Right forelimb (tissue), 1 donor: ENCODE measurements at regions not wholly inside any gene's neighbourhood (a gene's known extent, or its start where the extent isn't known, plus 50 kb on each side); places are given as distances from the start of the nearest gene placed in this dataset.
"Not testable (repeated sequence)": the region's sequence is repeated elsewhere in the genome, so short reads cannot be mapped to it uniquely, and the experiment has no call there.

ENCODE experiments used
- DNase-seq: peaks from one replicate; pipeline ENCODE4 v3.0.0-alpha.2; 2018

DNA sequence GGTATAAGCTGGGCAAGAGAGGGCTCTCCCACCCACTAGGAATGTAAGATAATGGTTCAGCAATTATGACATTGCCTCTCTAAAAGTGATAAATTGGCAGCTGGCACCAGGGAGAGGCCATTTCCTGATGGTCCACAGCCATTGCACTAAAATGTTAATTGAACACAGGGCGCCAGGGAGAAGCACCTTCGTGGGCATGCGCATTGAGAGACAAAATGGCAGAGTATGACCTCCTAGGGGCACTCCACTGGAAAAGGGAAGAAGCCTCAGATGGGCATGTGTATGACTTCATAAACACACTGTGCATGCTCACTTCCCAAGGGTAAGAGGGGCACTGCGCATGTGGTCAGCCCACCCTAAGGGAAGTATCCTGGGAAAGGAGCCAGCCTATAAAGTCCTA is 419.2 kb downstream of the AGTPBP1 start:
- DNase-seq, result no peak

DNA sequence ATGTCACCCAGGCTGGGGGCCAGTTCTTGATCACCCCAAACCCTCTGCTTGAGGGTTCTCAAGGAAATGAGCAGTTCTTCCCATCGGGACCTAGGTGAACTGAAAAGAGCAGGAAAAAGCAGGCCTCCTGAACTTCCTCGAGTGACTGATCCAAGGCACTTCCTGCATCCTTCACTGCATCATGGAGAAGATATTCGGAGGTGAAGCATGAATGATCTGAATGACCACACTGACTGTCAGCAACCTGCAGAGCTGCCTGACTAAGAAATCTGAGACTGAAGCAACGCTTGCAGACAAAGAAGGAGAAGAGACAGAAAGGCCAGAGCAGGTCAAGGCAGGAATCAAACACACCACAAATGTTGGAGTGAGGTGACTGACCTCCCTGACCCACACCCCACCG is 420.2 kb downstream of the AGTPBP1 start:
- DNase-seq, result no peak

DNA sequence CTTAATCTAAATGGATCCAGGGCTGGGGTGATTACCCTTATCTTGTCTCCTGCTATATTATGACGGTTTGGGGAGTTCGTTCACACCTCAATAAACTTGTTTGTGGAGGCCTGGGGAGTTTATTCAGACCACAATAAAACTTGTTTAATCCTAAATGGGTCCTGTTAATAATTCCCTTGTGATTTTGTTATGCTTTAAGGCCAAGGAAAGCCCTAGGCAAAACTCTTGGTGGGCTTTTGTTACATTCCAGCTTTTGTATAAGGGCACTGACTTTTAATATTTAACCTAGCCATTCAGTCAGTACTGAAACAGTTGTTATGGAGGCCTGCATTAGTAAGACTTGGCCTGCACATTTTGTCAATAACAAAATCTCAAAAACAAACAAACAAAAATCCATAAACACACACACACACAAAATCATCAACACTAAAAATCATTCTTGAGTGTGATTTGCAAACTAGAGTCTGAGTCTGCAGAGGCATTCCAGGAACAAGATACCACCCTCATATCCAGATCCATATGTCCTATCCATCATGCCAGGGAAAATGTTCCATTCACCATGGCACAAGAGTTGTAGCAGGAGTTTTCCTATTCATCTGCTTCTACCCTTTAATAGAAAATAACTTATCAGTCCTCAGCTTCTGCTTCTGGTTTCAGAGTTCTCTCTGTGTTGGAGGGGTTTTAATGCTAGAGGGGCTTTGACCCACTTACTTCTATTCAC is 421.7 kb downstream of the AGTPBP1 start:
- no peak for DNase-seq

DNA sequence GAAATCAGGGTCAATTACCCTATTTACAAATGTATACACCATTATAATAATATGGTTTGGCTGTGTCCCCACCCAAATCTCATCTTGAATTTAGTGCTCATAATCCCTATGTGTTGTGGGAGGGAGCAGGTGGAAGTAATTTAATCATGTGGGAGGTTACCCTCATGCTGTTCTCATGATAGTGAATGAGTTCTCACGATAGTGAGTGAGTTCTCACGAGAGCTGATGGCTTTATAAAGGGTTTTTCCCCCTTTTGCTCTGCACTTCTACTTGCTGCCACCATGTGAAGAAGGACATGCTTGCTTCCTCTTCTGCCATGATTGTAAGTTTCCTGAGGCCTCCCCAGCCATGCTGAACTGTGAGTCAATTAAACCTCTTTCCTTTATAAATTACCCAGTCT is 426.2 kb downstream of the AGTPBP1 start:
- not testable (repeated sequence) for DNase-seq

DNA sequence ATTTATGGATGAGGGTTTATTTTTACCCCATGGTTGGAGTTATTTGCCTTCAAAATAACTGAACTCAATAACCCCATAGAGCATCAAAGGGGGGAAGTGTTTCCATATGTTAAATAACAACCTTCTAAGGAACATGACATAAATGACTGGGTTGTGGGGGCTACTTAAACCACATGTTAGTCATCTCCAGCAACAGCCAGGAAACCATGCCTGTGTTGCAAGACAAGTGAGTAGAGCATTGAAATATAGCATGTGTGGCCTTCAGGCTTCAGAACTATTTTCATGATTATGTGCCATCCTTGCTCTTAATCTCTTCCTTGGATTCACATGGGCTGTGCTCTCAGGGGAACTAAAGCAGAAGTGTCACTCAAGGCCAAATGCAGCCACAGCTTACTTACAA is 431.2 kb downstream of the AGTPBP1 start:
- DNase-seq, result no peak

DNA sequence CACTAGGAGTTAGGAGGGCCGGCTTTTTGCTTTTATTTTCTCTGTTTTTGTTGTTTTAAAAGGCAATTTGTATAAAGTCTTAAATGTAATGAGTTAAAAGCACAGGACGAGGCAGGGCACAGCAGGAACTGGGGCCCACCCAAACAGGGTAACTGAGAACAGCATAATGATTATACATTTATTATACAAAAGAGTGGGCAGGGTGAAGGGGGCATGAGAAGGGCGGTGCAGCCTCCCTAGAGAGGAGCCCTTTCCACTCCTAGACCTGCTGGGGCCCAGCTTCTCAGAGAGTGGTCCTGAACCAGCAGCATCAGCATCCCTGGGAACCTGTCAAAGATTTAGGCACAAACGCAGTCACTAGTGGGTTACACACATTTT is 438.0 kb downstream of the AGTPBP1 start:
- no peak for DNase-seq

DNA sequence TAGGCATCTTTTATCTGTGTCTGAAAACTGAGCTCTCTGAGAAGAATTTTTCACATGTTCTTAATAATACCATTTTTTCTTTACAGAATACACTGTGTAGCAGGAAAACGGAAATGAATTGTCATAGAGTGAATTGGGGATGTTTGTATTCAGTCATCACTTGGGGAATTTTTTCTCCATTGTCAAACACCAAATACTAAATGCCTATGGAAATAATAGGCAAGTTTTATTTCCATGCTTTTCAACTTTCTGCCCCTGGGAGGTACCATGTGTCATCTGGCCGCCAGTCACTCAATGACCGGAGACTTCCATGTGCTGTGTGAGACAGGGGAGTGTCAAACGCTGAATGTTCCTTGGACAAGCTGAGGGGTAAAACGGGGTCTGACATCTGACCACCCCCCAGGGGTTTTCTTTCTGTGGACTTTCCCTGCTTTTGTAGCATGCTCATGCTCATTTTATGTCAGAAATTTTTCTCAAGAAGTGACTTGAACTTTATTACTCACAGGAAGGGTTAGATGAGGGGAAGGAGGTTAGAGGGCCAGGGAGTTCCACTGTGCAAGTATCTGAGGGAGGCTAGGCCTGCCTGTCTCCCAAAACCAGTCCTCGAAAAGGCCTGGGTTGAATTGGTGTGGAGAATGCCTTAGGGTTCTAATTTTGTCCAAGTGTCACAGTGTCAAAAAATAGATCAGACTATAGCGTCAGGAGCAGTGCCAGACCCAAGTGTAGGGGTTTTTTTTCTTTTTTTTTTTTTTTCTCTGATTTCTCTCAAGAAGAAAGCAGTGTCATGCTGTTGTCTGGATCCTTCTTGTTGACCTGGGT is 438.6 kb downstream of the AGTPBP1 start:
- no peak for DNase-seq

DNA sequence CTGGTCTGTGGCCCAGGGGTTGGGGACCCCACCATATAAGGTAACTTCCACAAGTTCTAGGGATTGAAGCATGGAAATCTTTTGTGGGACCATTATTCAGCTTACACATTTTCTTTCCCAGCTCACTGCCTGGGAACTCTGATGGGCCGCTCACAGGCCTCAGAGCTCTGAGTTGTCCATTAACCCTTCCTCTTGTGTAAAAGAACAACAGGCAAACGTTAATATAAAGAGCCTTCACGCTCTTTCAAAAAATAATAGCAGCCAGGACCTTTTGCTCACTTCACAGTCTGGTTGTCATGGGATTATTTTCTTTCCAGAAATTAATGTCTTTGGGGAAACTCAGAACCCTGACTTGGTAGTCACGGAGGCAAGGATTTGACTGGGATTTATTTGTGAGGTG is 443.3 kb downstream of the AGTPBP1 start:
- no peak for DNase-seq

DNA sequence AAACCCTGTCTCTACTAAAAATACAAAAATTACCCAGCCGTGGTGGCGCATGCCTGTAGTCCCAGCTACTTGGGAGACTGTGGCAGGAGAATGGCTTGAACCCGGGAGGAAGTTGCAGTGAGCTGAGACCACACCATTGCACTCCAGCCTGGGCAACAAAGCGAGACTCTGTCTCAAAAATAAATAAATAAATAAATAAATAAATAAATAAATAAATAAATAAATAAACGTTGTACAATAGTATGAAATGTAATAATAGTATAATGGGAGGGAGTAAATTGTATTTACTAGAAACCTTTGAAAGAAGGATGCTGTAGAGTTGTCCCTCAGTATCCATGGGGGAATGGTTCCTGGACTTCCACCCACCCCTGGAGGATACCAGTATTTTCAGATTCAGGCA is 446.5 kb downstream of the AGTPBP1 start:
- not testable (repeated sequence) for DNase-seq

DNA sequence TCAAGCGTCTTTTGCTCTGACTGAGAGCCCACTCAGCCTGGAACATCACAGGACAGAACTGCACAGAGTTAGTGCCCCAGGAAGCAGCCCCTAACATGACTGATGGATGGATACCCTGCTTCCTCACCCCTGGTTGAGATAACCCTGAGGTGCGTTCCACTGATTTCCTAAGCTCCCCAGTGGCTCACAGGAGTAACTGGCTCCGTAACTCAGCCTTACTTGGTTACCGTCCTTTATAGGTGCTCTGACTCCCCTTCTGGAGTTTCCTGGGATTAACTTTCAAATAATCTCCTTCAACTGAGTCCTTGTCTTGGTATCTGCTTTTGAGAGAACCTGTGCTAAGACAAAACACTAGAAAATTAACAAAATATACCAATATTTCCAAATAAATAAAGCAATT is 449.5 kb downstream of the AGTPBP1 start:
- DNase-seq, result no peak

DNA sequence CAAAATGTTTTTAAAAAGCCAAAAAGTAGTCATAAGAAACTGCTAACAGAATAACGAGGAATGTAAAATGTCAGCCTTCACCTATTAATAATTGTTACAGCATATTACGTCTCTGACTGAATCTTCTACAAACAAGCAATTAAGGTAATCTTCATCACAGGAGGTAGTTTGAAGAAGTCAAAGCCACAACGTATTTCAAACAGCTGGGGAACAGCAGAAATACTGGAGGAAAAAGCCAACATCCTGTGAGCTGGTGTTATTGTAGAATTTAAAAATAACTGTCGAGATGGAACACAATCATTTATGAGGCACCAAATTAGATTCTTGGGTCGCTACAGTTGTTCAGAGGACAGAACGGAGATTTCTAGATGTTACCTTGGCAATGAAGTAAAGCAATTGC is 450.5 kb downstream of the AGTPBP1 start:
- DNase-seq, result no peak

DNA sequence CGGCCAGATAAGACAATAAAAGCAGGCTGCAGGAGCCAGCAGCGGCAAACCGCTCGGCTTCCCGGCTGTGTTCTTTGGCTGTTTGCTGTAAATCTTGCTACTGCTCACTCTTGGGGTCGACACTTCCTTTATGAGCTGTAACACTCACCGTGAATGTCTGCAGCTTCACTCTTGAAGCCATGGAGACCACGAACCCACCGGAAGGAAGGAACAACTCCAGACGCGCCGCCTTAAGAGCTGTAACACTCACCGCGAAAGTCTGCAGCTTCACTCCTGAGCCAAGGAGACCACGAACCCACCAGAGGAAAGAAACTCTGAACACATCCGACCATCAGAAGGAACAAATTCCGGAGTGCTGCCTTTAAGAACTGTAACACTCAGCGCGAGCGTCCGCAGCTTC is 451.7 kb downstream of the AGTPBP1 start:
- no peak for DNase-seq

DNA sequence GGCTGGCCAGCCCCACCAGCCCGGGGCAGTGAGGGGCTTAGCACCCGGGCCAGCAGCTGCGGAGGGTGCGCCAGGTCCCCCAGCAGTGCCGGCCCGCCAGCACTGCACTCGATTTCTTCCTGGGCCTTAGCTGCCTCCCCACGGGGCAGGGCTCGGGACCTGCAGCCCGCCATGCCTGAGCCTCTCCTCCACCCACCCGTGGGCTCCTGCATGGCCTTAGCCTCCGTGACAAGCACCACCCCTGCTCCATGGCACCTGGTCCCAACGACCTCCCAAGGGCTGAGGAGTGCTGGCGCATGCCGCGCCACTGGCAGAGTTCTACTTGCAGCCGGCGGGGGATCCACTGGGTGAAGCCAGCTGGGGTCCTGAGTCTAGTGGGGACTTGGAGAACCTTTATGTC is 452.6 kb downstream of the AGTPBP1 start:
- no peak for DNase-seq

DNA sequence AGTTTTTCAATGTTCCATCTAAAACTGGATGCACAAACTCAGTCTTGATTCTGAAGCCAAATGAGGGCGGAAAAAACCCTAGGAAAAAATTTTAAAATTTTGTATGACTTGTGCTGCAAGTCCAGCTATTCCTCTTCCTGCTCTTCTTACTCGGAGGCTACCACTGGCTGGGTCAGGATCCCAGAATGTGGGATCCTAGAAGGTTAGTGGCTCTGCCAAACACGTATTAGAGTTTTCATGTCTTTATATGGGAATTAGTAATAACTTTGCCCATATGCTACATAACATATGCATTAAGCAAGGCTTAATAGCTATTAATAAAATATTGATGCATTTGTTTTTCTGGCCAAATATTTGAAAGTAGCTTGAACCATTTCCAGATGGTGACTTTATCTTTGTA is 458.3 kb downstream of the AGTPBP1 start:
- DNase-seq, result no peak

DNA sequence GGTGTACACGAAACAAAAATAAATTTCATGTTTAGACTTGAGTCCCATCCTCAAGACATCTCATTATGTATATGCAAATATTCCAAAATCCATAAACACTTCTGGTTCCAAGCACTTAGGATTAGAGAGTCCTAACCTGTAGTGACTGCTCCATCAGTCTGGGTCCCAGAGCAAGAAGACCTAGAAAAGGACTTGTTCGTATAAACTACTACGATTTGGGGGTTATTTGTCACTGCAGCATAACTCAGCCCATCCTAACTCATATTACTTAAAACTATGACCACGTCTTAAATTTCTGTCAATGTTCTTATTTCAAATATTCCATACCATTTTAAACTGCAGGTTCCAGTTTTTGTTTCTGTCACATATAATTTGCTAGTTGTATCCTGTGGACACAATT is 463.0 kb downstream of the AGTPBP1 start:
- no peak for DNase-seq

DNA sequence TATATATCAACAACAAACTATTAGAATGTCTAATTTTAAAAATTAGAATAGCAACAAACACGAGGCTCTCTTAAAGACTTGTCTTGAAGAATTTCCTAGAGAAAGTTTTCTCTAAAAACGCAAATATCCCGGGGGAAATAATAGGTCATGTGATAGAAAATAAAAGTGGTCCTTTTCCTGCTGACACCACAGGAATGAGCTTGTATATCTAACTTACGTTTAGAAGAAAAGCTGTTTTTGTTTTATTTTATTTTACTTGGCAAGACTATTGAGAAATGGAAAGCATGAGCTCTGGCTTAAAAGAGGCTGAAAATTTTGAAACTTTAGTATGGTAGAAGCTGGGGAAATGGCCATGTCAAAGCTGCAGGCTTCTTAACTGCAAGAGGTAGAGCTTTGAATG is 465.0 kb downstream of the AGTPBP1 start:
- DNase-seq, result no peak

DNA sequence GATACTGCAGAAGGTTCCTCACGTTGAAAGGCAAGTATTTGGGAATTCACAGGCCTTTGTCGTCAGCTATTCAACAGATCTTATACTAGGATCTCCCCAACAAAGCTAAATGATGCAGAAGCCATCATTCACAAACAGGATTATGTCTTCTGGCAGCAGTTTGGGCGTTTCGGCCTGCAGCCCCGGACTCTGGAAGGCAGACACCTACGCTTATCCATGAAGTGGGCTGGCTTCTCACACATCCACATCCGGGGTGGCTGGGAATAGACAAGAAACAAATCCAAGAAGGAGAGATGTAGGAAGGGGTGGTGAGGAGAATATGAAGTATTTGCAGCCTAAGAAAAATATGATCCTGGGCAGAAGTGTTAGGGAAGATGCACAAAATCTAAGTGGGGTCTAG is 471.9 kb downstream of the AGTPBP1 start:
- no peak for DNase-seq

DNA sequence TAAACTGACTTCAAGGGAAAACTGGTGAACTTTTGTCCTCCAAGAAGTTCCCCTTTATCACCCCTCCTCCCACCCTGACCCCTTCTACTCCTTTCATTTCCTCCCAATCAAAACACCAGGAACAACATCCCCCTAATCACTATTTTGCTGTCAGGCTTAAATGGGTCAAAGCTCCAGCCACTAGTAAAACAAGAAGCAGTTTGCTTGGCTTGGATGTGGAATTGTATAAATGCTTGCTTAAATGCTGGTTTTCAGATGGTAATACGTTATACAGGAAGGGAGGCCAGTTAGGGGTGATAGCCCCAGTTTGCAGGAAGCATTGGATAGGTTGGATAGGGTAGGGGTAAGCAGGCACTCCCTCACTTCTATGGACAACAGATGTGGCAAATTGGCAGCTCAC is 473.6 kb downstream of the AGTPBP1 start:
- no peak for DNase-seq

DNA sequence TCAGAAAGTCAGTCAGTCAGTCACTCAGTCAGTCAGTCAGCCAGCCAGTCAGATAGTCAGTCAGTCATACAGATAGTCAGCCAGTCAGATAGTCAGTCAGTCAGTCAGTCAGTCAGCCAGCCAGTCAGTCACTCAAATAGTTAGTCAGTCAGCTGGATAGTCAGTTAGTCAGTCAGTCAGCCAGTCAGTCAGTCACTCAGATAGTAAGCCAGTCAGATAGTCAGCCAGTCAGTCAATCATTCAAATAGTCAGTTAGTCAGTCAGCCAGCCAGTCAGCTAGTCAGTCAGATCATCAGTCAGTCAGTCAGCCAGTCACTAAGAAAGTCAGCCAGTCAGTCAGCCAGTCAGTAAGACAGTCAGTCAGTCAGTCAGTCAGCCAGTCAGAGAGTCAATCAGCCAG is 477.1 kb downstream of the AGTPBP1 start:
- no peak for DNase-seq

DNA sequence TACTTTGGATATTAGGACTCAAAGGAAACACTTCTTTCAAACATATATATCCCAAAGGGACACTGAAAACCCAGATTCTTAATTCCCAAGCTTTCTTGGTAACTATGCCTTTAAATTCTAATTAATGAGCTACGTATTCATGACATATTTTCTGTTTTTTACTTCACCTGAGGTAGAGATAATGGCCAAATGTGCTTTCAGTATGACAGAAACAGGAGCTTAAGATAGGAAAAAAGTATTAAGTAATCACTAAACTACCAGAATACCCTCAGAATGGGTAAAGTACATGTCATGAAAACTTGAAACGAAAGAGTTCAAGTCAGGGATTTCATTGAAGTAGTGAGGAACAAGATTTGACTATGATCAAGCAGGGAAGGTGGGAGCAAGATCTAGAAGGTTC is 478.5 kb downstream of the AGTPBP1 start:
- DNase-seq, result no peak

DNA sequence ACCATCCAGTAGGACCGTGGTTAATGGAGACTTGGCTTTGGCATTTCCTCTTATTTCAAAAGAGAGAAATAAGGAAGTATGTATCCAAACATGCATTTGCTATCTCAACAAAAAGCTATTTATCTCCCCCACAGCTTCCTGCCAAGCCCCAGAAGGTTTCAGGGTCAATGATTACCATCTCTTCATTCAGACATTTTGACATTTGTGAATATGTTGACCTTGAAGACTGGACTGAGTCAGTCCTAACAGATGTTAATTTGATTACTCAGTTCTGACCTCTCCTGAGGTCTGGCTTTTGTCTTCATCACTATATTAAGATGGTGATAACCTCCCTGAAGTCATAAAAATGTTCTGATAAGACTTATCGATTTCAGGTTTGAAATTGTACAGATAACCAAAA is 479.4 kb downstream of the AGTPBP1 start:
- no peak for DNase-seq

DNA sequence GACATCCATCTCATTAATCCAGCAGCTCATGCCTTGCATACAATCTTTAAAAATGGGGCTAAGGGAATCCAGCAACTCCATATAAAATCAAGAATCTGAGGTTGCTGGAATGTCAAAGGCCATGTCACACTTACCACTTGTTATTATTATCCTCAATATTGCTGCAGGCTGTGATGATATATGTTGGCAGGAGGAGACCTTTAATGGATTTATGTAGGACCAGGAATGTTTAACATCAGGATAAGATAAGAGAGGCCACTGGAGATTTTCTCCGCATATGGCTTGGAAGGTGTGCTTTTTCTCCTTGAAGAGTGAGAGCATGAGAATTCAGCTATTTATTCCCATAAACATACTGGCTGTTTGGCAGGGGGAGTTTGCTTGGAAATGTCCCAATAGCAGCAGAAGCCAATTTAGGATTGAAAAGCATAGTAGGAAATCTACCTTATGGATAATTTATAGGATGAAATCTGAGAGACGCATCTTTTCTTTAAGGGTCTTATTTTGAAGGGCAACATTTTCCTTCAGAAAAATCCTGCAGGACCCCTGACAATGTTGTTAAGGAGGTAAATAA is 481.4 kb downstream of the AGTPBP1 start:
- no peak for DNase-seq

DNA sequence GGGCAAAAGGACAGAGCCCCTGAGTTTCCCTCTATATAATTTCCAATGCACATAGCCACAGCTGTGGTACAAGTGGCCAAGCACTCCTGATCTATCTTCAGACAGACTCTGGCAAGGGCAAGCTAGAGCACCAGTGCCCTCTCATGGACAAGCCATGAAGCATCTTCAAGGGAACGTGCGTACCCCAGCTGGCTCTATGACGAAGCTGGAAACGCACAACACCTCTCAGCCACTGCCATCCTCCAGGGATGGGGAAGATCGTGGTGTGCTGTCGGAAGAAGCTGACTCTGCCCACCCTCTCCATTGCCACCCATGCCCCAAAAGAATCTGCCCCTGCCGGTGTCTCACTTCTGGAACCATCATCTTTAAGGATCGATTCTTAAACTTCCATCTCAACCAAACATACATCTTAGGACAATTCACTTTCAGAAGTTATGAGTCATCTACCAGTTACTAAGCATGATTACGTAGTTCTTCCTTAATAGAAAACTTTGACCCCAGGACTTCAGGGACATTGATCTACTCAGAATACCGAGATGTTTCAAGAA is 482.9 kb downstream of the AGTPBP1 start:
- DNase-seq, result peak; percentile 69

DNA sequence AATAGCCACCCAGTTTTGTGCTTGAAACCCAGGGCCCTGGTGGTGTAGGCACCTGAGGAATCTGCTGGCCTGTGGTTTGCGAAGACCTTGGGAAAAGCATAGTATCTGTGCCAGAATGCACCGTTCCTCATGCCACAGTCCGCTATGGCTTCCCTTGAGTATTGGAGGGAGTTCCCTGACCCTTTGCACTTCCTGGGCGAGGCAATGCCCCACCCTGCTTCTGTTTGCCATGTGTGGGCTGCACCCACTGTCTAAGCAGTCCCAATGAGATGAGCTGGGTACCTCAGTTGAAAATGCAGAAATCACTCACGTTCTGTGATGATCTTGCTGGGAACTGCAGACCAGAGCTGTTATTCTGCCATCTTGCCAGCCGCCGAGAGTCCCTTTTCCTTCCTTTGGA is 483.5 kb downstream of the AGTPBP1 start:
- DNase-seq, result no peak
